ENCODE measurements at regions not wholly inside any gene's neighbourhood (a gene's known extent, or its start where the extent isn't known, plus 50 kb on each side); places are given as distances from the start of the nearest gene placed in this dataset.

DNA sequence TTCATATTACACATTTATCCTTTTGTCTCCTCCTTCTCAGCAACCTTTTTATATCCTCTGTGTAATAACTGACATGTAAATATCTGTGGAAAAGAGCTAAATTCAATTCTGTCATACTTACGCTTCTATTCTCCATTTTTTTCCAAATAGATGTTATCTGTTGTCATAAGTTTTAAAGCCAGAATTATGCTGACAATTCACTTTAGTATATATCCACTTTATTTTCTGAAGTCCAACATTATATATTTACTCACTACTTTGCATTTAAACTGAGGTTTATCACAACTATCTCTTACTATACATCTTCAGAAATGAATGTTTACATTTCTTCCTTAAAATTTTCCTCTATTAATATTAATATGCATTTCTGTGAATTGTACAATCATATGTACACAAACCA is 247.9 kb upstream of the PCDH10 start:
- Histone ChIP-seq H3K36me3 (replicated peaks; ENCODE audit: low read depth, low read length) (no peaks in the 10 kb centered on the region), H3K4me3 (ENCODE audit: low read length) (no peak overlapping the region), H3K27me3 (ENCODE audit: low read depth, low read length) (no peaks in the 10 kb centered on the region), H3K4me2 (ENCODE audit: low read length) (no peak overlapping the region), H3K9ac (ENCODE audit: low read length) (no peak overlapping the region), H3K9me3 (ENCODE audit: insufficient read depth, low read length) (no peaks in the 10 kb centered on the region), H2AFZ (ENCODE audit: low read depth, low read length) (no peak overlapping the region), H3K4me1 (ENCODE audit: low read length) (no peaks in the 10 kb centered on the region), H3K27ac (ENCODE audit: low read length) (no peak overlapping the region), H3K79me2 (ENCODE audit: low read length) (no peaks in the 10 kb centered on the region), H4K20me1 (ENCODE audit: insufficient read depth, low read length) (no peaks in the 10 kb centered on the region)
- no peak for TF ChIP-seq EZH2phosphoT487 (IDR thresholded peaks at IDR 0.05; ENCODE audit: low read depth)
- TF ChIP-seq, protein P1, sequence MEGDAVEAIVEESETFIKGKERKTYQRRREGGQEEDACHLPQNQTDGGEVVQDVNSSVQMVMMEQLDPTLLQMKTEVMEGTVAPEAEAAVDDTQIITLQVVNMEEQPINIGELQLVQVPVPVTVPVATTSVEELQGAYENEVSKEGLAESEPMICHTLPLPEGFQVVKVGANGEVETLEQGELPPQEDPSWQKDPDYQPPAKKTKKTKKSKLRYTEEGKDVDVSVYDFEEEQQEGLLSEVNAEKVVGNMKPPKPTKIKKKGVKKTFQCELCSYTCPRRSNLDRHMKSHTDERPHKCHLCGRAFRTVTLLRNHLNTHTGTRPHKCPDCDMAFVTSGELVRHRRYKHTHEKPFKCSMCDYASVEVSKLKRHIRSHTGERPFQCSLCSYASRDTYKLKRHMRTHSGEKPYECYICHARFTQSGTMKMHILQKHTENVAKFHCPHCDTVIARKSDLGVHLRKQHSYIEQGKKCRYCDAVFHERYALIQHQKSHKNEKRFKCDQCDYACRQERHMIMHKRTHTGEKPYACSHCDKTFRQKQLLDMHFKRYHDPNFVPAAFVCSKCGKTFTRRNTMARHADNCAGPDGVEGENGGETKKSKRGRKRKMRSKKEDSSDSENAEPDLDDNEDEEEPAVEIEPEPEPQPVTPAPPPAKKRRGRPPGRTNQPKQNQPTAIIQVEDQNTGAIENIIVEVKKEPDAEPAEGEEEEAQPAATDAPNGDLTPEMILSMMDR (IDR thresholded peaks at IDR 0.05; ENCODE audit: low read depth, low read length): no peak

DNA sequence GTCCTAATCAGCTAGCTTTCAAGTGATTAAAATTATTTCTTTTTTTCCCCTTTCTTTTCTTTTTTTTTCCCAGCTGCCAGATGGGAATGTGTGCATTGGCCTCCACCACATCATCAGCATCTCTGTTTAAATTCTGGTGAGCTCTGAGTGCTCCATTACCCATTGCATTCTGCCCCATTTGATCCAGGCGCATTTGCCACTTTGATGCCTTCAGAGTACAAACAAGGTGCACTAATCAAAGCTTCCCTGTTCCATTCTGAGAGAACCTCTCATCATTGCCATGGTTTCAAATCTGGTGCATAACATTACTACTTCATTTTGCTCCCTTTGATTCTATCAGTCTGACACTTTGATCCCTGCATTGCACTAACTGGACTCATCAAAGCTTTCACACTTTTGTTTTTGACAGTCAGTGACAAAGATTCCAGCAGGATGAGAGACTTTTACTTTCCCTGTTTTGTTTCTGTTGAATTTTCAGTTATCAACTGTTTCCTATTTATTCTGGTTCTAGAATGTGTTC is 238.8 kb upstream of the PCDH10 start:
- Histone ChIP-seq H2AFZ (ENCODE audit: low read depth, low read length) (no peak overlapping the region), H3K4me2 (ENCODE audit: low read length) (no peak overlapping the region), H3K79me2 (ENCODE audit: low read length) (no peaks in the 10 kb centered on the region), H3K27me3 (ENCODE audit: low read depth, low read length) (no peaks in the 10 kb centered on the region), H3K4me3 (ENCODE audit: low read length) (no peak overlapping the region), H3K27ac (ENCODE audit: low read length) (no peak overlapping the region), H4K20me1 (ENCODE audit: insufficient read depth, low read length) (no peaks in the 10 kb centered on the region), H3K9ac (ENCODE audit: low read length) (no peak overlapping the region), H3K9me3 (ENCODE audit: insufficient read depth, low read length) (no peaks in the 10 kb centered on the region), H3K4me1 (ENCODE audit: low read length) (no peaks in the 10 kb centered on the region), H3K36me3 (replicated peaks; ENCODE audit: low read depth, low read length) (no peaks in the 10 kb centered on the region)
- TF ChIP-seq, protein P1 (IDR thresholded peaks at IDR 0.05; ENCODE audit: low read depth, low read length): no peak
- TF ChIP-seq EZH2phosphoT487 (IDR thresholded peaks at IDR 0.05; ENCODE audit: low read depth): no peak

DNA sequence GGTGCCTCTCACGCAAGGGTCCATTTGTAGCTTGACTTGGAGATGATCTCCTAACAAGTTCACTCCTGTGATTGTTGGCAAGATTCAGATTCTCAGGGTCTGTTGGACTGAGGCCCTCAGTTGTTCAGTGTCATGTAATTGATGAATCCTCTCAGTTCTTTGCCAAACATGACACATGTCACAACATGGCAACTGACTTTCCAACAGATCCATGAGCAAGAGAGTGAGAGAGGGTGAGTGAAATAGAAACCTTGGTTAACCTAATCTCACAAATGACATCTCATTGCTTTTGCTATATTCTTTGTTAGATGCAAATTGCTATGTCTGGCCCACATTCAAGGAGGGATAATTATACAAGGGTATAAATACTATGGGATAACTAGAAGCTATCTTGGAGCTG is 231.0 kb upstream of the PCDH10 start:
- no peak overlapping the region for H3K4me3 ChIP-seq (ENCODE audit: low read length)
- no peaks in the 10 kb centered on the region for H4K20me1 ChIP-seq (ENCODE audit: insufficient read depth, low read length)
- no peaks in the 10 kb centered on the region for H3K36me3 ChIP-seq (replicated peaks; ENCODE audit: low read depth, low read length)
- no peak overlapping the region for H3K4me2 ChIP-seq (ENCODE audit: low read length)
- no peak overlapping the region for H3K9ac ChIP-seq (ENCODE audit: low read length)
- no peaks in the 10 kb centered on the region for H3K27me3 ChIP-seq (ENCODE audit: low read depth, low read length)
- no peak overlapping the region for H2AFZ ChIP-seq (ENCODE audit: low read depth, low read length)
- TF ChIP-seq, protein P1 (IDR thresholded peaks at IDR 0.05; ENCODE audit: low read depth, low read length): no peak
- no peak for TF ChIP-seq EZH2phosphoT487 (IDR thresholded peaks at IDR 0.05; ENCODE audit: low read depth)
- no peaks in the 10 kb centered on the region for H3K9me3 ChIP-seq (ENCODE audit: insufficient read depth, low read length)
- H3K4me1 ChIP-seq (ENCODE audit: low read length): no peaks in the 10 kb centered on the region
- H3K79me2 ChIP-seq (ENCODE audit: low read length): no peaks in the 10 kb centered on the region
- H3K27ac ChIP-seq (ENCODE audit: low read length): no peak overlapping the region

DNA sequence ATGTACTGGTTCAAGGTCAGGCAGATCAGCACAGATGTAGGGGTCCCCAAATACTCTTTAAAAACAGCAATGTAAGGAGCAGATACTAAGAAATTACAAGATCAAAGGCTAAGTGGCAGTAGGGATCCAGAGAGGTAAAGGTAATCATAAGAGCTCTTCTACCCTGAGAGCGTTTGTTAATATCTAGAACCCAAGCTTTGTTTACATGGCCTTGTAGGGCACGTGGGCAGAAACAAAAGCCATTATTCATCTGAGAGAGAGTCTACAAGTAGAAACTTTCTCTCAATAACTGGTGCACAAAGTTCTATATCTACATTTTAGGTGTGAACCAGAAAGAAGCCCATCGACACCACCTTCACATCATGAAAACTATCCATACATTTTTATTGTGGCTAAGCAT is 225.6 kb upstream of the PCDH10 start:
- Histone ChIP-seq H3K4me1 (ENCODE audit: low read length) (no peaks in the 10 kb centered on the region), H2AFZ (ENCODE audit: low read depth, low read length) (peak overlapping the region; percentile 14; the same call in 1 of the 2 replicates), H3K4me3 (ENCODE audit: low read length) (no peak overlapping the region), H3K27ac (ENCODE audit: low read length) (no peak overlapping the region), H3K4me2 (ENCODE audit: low read length) (no peak overlapping the region), H3K36me3 (replicated peaks; ENCODE audit: low read depth, low read length) (no peaks in the 10 kb centered on the region), H3K79me2 (ENCODE audit: low read length) (no peaks in the 10 kb centered on the region), H3K9ac (ENCODE audit: low read length) (no peak overlapping the region), H3K27me3 (ENCODE audit: low read depth, low read length) (no peaks in the 10 kb centered on the region), H4K20me1 (ENCODE audit: insufficient read depth, low read length) (no peaks in the 10 kb centered on the region), H3K9me3 (ENCODE audit: insufficient read depth, low read length) (no peaks in the 10 kb centered on the region)
- TF ChIP-seq, protein P1 (IDR thresholded peaks at IDR 0.05; ENCODE audit: low read depth, low read length): no peak
- TF ChIP-seq EZH2phosphoT487 (IDR thresholded peaks at IDR 0.05; ENCODE audit: low read depth): no peak

Data from OCI-LY3 (cell line).